ENCODE measurements at regions not wholly inside any gene's neighbourhood (a gene's known extent, or its start where the extent isn't known, plus 50 kb on each side); places are given as distances from the start of the nearest gene placed in this dataset.

DNA sequence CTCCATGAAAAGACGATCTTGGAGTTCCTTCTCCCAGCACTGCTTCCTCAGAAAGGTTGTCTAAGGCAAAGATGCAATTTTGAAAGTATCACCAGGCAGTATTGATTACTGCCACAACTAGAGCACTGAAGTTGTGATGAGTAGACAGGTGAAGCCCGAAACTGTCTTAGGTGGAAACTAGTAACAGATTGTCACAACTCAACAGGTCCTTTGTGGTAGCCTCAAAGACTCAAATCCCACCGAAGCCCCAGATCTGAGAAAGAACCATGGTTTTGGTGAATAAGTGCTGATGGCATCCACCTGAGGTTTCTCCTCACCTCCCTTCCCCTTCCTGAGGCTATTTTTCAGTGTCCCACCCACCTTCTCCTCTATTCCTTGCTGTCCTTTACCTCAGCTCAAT lies 248.0 kb downstream of the DSEL start:
- Histone ChIP-seq H3K4me1 (ENCODE audit: control insufficient read depth, insufficient read depth, low read depth, low read length) (peaks cover 1% of the 10 kb centered on the region), H2BK5ac (ENCODE audit: low read depth, low read length, poor library complexity, severe bottlenecking) (no peak overlapping the region), H3K4ac (ENCODE audit: low read depth in 1 of 2, low read length in 2 of 2) (no peak overlapping the region), H2AFZ (ENCODE audit: low read depth, low read length) (no peak overlapping the region), H3K4me3 (ENCODE audit: insufficient read depth in 1 of 2, low read depth in 1 of 2, low read length in 2 of 2) (no peak overlapping the region), H3K27ac (ENCODE audit: low read length, poor library complexity, severe bottlenecking) (no peak overlapping the region), H2BK15ac (ENCODE audit: low read depth, poor library complexity, severe bottlenecking) (no peak overlapping the region), H3K9me3 (ENCODE audit: control insufficient read depth, low read length) (peaks cover 3% of the 10 kb centered on the region), H3K14ac (ENCODE audit: low read length in 2 of 2) (no peak overlapping the region), H2BK120ac (ENCODE audit: low read depth, low read length) (peak overlapping the region; percentile 15), H3K23ac (ENCODE audit: low read length in 2 of 2) (no peak overlapping the region), H3K27me3 (ENCODE audit: control insufficient read depth in 1 of 2, insufficient read depth in 1 of 2, low read length in 2 of 2) (no peaks in the 10 kb centered on the region), H4K8ac (ENCODE audit: low read length) (no peak overlapping the region), H3K4me2 (ENCODE audit: low read length, poor library complexity, severe bottlenecking) (no peak overlapping the region), H2AK5ac (ENCODE audit: low read length, severe bottlenecking) (no peak overlapping the region), H3K18ac (ENCODE audit: low read depth in 1 of 2, low read length in 2 of 2) (no peak overlapping the region), H3K9ac (ENCODE audit: low read length) (no peak overlapping the region), H3K79me1 (replicated peaks; ENCODE audit: low read length, poor library complexity, severe bottlenecking) (no peaks in the 10 kb centered on the region), H2BK12ac (ENCODE audit: low read length in 2 of 2) (peak overlapping the region in 1 of 2 experiments; percentile 42), H3K36me3 (ENCODE audit: control insufficient read depth in 1 of 2, insufficient read depth in 2 of 2, low read depth in 1 of 2, low read length in 2 of 2) (no peaks in the 10 kb centered on the region), H4K91ac (ENCODE audit: low read length) (no peak overlapping the region)
- DNase-seq = no peak
- 100% methylated on average over 2 of the region's 3 CpGs for WGBS

DNA sequence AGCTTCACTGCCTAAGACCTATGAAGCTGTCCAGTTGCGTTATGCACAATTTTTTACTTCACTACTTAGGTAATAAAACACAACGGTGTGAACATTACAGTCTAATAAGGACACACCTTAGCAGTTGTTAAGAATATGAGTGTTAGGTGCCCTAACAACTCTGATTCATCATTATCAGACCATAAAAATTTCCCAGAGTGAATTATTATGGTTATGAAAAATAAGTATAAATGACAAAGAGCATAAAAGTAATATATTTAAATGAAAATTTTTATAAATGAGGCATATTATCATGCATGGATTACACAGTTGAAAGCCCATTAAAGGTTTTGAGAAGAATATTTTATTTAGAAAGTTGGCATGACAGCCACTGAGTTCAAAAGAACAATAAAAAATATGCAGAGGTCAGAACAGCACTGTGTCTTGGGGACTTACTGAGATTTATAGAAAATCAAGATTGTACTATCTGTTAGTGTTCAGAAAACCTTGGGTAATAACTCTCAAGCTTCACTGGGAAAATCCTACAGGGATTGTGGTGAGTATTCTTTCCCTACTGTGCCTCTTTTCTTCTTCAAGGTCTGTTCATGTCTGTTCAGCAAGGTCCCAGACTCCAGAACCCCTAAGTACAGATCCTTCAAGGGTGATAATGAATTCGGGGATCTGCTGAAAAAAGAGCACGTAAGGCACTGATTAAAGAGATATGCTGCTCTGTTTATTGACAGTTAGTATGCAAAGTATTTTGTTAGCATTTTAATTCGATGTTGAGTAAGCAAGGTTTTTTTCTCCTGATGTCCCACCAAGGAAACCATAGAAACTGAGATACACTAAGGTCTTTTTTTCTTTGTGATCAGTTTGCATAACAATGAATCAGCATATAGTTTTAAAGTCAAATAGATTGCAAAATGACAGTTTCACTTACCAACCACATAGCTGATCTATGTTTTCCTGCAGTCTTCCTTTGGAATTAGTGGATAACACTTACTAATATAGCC lies 250.0 kb downstream of the DSEL start:
- H4K8ac ChIP-seq (ENCODE audit: low read length) = no peak overlapping the region
- WGBS = 21% methylated on average over 2 of the region's 5 CpGs
- no peak overlapping the region for H3K4me3 ChIP-seq (ENCODE audit: insufficient read depth in 1 of 2, low read depth in 1 of 2, low read length in 2 of 2)

DNA sequence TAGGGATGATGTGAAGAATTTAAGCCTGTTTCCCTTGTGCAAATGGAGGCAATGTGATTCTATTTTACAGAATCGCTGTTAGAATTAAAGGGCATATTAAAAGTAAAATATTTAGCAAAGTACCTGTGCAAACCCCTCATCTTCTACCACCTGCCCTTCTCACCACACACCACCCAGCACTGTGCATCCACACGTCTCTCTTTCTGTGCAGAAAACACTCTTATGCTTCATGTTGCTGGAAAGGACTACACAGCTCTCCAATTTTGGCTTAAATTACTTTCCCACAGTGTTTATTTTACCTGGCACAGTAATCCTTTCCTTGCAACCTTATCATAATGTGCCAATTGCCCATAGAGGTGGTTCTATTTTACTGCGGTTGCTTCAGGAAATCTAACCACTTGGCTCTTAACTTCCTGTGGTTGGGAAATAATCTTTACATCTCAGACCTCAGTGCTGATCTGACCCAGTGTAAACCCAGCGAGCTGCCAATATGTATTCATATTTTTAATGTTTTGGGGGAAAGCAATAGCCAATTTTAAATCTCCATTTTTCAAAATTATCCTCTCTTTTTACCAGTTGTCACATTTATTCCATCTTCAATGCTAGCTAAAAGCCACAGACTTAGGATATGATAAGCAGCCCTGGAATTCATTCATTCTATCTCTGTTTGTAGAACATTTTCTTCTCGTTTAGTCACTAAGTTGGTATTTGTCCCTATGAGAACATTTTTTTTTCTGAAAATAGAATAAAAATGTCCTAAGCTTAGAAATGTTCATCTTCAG lies 250.9 kb downstream of the DSEL start:
- Histone ChIP-seq H3K36me3 (ENCODE audit: control insufficient read depth in 1 of 2, insufficient read depth in 2 of 2, low read depth in 1 of 2, low read length in 2 of 2) (no peaks in the 10 kb centered on the region), H3K27ac (ENCODE audit: low read length, poor library complexity, severe bottlenecking) (peak overlapping the region; percentile 66), H2BK12ac (ENCODE audit: low read length in 2 of 2) (no peak overlapping the region), H3K14ac (ENCODE audit: low read length in 2 of 2) (no peak overlapping the region), H4K91ac (ENCODE audit: low read length) (no peak overlapping the region), H2AK5ac (ENCODE audit: low read length, severe bottlenecking) (no peak overlapping the region), H2AFZ (ENCODE audit: low read depth, low read length) (no peak overlapping the region), H2BK15ac (ENCODE audit: low read depth, poor library complexity, severe bottlenecking) (no peak overlapping the region), H2BK5ac (ENCODE audit: low read depth, low read length, poor library complexity, severe bottlenecking) (no peak overlapping the region), H3K27me3 (ENCODE audit: control insufficient read depth in 1 of 2, insufficient read depth in 1 of 2, low read length in 2 of 2) (no peaks in the 10 kb centered on the region), H3K4ac (ENCODE audit: low read depth in 1 of 2, low read length in 2 of 2) (peak overlapping the region in 1 of 2 experiments; percentile 41), H4K8ac (ENCODE audit: low read length) (no peak overlapping the region), H3K4me2 (ENCODE audit: low read length, poor library complexity, severe bottlenecking) (peak overlapping the region; percentile 53), H3K9me3 (ENCODE audit: control insufficient read depth, low read length) (no peaks in the 10 kb centered on the region), H3K79me1 (replicated peaks; ENCODE audit: low read length, poor library complexity, severe bottlenecking) (no peaks in the 10 kb centered on the region), H3K23ac (ENCODE audit: low read length in 2 of 2) (no peak overlapping the region), H3K18ac (ENCODE audit: low read depth in 1 of 2, low read length in 2 of 2) (peak overlapping the region in 1 of 2 experiments; percentile 45), H3K4me3 (ENCODE audit: insufficient read depth in 1 of 2, low read depth in 1 of 2, low read length in 2 of 2) (no peak overlapping the region), H3K4me1 (ENCODE audit: control insufficient read depth, insufficient read depth, low read depth, low read length) (peaks cover 1% of the 10 kb centered on the region), H2BK120ac (ENCODE audit: low read depth, low read length) (no peak overlapping the region), H3K9ac (ENCODE audit: low read length) (peak overlapping the region; percentile 75)
- peak; percentile 73 for DNase-seq
- WGBS = 35% methylated on average over 3 of the region's 5 CpGs

More for the DNA sequence above, 250.0 kb downstream of the DSEL start:
- Histone ChIP-seq H3K4me1 (ENCODE audit: control insufficient read depth, insufficient read depth, low read depth, low read length) (peaks cover 1% of the 10 kb centered on the region), H3K9ac (ENCODE audit: low read length) (peak overlapping the region; percentile 75), H2AFZ (ENCODE audit: low read depth, low read length) (no peak overlapping the region), H2BK120ac (ENCODE audit: low read depth, low read length) (no peak overlapping the region), H3K23ac (ENCODE audit: low read length in 2 of 2) (no peak overlapping the region), H2BK12ac (ENCODE audit: low read length in 2 of 2) (no peak overlapping the region), H3K27ac (ENCODE audit: low read length, poor library complexity, severe bottlenecking) (peak overlapping the region; percentile 60), H2BK15ac (ENCODE audit: low read depth, poor library complexity, severe bottlenecking) (no peak overlapping the region), H2AK5ac (ENCODE audit: low read length, severe bottlenecking) (no peak overlapping the region), H3K9me3 (ENCODE audit: control insufficient read depth, low read length) (no peaks in the 10 kb centered on the region), H3K14ac (ENCODE audit: low read length in 2 of 2) (no peak overlapping the region), H3K4me2 (ENCODE audit: low read length, poor library complexity, severe bottlenecking) (no peak overlapping the region), H4K91ac (ENCODE audit: low read length) (no peak overlapping the region), H2BK5ac (ENCODE audit: low read depth, low read length, poor library complexity, severe bottlenecking) (no peak overlapping the region), H3K4ac (ENCODE audit: low read depth in 1 of 2, low read length in 2 of 2) (peak overlapping the region in 1 of 2 experiments; percentile 51), H3K27me3 (ENCODE audit: control insufficient read depth in 1 of 2, insufficient read depth in 1 of 2, low read length in 2 of 2) (no peaks in the 10 kb centered on the region), H3K79me1 (replicated peaks; ENCODE audit: low read length, poor library complexity, severe bottlenecking) (no peaks in the 10 kb centered on the region), H3K18ac (ENCODE audit: low read depth in 1 of 2, low read length in 2 of 2) (peak overlapping the region; percentile 52 to 54), H3K36me3 (ENCODE audit: control insufficient read depth in 1 of 2, insufficient read depth in 2 of 2, low read depth in 1 of 2, low read length in 2 of 2) (no peaks in the 10 kb centered on the region)
- peak; percentile 80 for DNase-seq

Data from mesenchymal stem cell (in vitro differentiated cells and primary cell).